ENCODE measurements at regions not wholly inside any gene's neighbourhood (a gene's known extent, or its start where the extent isn't known, plus 50 kb on each side); places are given as distances from the start of the nearest gene placed in this dataset.

DNA sequence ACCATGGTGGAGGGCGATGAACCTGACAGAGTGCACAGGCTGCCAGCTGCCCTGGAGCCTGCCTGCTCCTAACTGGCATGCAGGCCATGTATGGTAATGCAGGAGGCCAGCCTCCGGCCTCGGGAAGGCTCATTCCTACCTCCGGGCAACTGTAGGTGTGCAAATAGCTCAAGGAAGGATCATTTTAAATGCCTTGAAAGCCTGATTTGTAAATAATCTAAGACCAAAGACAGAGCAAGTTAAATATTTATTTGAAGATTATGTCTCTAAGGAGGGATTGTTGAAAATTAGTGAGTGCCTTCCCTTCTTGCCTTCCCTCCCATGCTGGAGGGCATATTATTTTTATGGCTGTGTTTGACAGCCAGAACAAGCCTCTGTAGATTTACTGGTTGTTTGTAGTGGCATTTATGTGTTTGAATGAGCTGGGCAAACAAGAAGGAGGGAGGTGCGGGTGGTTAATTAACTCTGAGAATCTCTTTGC is 285.7 kb upstream of the TUT7 start:
- Histone ChIP-seq H3K9ac (ENCODE audit: insufficient read depth in 1 of 2, low read depth in 2 of 2, low read length in 2 of 2) (no peak overlapping the region), H3K4me3 (no peak overlapping the region), H3K4me2 (ENCODE audit: insufficient read depth, low read length) (no peak overlapping the region), H3K9me3 (replicated peaks; ENCODE audit: control insufficient read depth, insufficient read depth, low read depth, low read length) (no peaks in the 10 kb centered on the region), H3K9me1 (ENCODE audit: control insufficient read depth, insufficient read depth, low read length) (no peaks in the 10 kb centered on the region), H3K27me3 (ENCODE audit: control insufficient read depth in 2 of 2, insufficient read depth in 2 of 2, low read length in 2 of 2) (no peaks in the 10 kb centered on the region; a peak in 1 of 5 replicates), H4K20me1 (replicated peaks; ENCODE audit: control insufficient read depth, insufficient read depth, low read length) (no peaks in the 10 kb centered on the region), H3K4me1 (replicated peaks in 1 of 2; ENCODE audit: control insufficient read depth in 2 of 2, insufficient read depth in 2 of 2, low read length in 2 of 2) (peaks cover 0 to 10% of the 10 kb centered on the region in 2 experiments; a peak in 3 of 5 replicates), H2AFZ (ENCODE audit: low read depth, low read length) (no peak overlapping the region), H3K27ac (ENCODE audit: extremely low read depth, low read depth, low read length) (no peak overlapping the region), H3K36me3 (ENCODE audit: control insufficient read depth, insufficient read depth, low read length) (no peaks in the 10 kb centered on the region), H3K79me2 (ENCODE audit: control insufficient read depth, insufficient read depth, low read length) (no peaks in the 10 kb centered on the region)
- ChIA-PET POLR2A (no interaction called here), CTCF (ENCODE audit: low intra/inter-chr PET ratio) (no interaction called here)
- ATAC-seq = peak; percentile 48; the same call in 1 of the 3 replicates
- intact Hi-C loops (cut with micrococcal nuclease) = loop anchor here (5.0 kb wide), 1 partner anchor 682 kb away; no protein-coding TSS in a partner anchor
- WGBS (ENCODE audit: insufficient coverage, low coverage, missing lambda C conversion rate) = 0% methylated on average over 5 of the region's 5 CpGs
- DNase-seq (ENCODE audit: extremely low read depth in 1 of 4, low spot score in 3 of 4) = no peak
- in situ Hi-C loops (cut with MboI) = no loop called here
- no TSS peak for BruUV-seq (replicated peaks)
- FAIRE-seq = no peak
- TF ChIP-seq, protein P1, sequence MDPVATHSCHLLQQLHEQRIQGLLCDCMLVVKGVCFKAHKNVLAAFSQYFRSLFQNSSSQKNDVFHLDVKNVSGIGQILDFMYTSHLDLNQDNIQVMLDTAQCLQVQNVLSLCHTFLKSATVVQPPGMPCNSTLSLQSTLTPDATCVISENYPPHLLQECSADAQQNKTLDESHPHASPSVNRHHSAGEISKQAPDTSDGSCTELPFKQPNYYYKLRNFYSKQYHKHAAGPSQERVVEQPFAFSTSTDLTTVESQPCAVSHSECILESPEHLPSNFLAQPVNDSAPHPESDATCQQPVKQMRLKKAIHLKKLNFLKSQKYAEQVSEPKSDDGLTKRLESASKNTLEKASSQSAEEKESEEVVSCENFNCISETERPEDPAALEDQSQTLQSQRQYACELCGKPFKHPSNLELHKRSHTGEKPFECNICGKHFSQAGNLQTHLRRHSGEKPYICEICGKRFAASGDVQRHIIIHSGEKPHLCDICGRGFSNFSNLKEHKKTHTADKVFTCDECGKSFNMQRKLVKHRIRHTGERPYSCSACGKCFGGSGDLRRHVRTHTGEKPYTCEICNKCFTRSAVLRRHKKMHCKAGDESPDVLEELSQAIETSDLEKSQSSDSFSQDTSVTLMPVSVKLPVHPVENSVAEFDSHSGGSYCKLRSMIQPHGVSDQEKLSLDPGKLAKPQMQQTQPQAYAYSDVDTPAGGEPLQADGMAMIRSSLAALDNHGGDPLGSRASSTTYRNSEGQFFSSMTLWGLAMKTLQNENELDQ (CRISPR knock-in tag; IDR thresholded peaks at IDR 0.05; ENCODE audit: borderline replicate concordance) = no peak
- TF ChIP-seq SAFB2 (IDR thresholded peaks at IDR 0.05; ENCODE audit: borderline replicate concordance, low read depth, low read length, severe bottlenecking) = no peak
- no peak for TF ChIP-seq ZNF175 (CRISPR knock-in tag; IDR thresholded peaks at IDR 0.05; ENCODE audit: low read depth)
- no peak for TF ChIP-seq JUN (IDR thresholded peaks at IDR 0.05; ENCODE audit: borderline replicate concordance, low read depth, low read length)
- TF ChIP-seq JUN (CRISPR knock-in tag; IDR thresholded peaks at IDR 0.05; ENCODE audit: borderline replicate concordance) = no peak
- TF ChIP-seq, protein P2, sequence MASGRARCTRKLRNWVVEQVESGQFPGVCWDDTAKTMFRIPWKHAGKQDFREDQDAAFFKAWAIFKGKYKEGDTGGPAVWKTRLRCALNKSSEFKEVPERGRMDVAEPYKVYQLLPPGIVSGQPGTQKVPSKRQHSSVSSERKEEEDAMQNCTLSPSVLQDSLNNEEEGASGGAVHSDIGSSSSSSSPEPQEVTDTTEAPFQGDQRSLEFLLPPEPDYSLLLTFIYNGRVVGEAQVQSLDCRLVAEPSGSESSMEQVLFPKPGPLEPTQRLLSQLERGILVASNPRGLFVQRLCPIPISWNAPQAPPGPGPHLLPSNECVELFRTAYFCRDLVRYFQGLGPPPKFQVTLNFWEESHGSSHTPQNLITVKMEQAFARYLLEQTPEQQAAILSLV (tag; IDR thresholded peaks at IDR 0.05) = no peak
- TF ChIP-seq TRIM25 (IDR thresholded peaks at IDR 0.05; ENCODE audit: borderline replicate concordance) = no peak
- TF ChIP-seq MBD2 (IDR thresholded peaks at IDR 0.05; ENCODE audit: borderline replicate concordance, low read depth) = no peak
- TF ChIP-seq ILF3 (IDR thresholded peaks at IDR 0.05; ENCODE audit: borderline replicate concordance) = no peak
- no peak for TF ChIP-seq ZKSCAN3 (CRISPR knock-in tag; IDR thresholded peaks at IDR 0.05)
- no peak for TF ChIP-seq ZNF740 (CRISPR knock-in tag; IDR thresholded peaks at IDR 0.05)
- TF ChIP-seq ZNF740 (tag; IDR thresholded peaks at IDR 0.05) = no peak
- no peak for TF ChIP-seq ZNF436 (CRISPR knock-in tag; IDR thresholded peaks at IDR 0.05)
- no peak for TF ChIP-seq NR2C2 (CRISPR knock-in tag; IDR thresholded peaks at IDR 0.05)
- TF ChIP-seq NR2C2 (tag; IDR thresholded peaks at IDR 0.05) = no peak

Data from K562 (cell line).